NCI-H2196 (cell line): ENCODE measurements at regions not wholly inside any gene's neighbourhood (a gene's known extent, or its start where the extent isn't known, plus 50 kb on each side); places are given as distances from the start of the nearest gene placed in this dataset.
A peak's percentile ranks its signal among the peaks of the same experiment; 100 is the strongest.

Source experiments
- DNase-seq: peaks from one replicate; lab custom pipeline; 2025; ENCODE audit not compliant: unreplicated experiment; lab: John Stamatoyannopoulos, UW

DNA sequence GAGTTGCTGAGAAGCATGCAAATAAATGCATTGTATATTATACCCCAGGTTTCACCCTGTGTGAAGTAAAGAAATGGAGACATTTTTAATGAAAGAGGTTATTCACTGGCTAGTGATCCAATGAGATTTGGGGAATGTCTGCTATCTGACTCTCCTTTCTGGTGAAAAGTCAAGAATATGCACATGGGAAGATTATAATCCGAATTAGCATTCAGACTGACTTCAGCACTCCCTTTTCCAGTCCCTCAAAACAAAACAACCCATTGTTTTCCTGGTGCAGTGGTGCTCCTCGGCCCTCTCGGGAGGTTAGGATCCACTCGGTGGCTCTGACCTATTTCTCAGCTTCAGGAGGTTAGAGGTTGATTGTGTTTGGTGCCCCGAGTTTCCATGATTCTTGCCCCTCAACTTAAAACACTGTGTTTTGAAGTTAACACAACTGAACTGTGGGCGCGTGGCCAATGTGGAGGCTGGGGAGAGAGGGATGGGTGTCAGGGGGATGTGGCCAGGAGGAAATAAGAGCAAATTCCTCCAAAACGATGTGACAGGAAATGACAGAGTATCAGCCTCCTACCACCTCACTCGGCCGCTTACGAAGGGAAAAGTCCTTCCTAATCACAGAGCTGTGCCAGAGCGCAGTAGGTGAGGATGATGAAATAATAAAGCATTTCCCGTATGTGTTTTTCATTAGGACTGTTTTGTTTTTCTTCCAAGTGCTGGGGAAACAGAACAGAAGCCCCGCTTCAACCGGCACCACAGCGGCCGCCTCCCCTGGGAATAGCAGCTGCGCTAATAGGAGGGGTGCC is 440.1 kb downstream of the MTX2 start:
- no peak for DNase-seq

DNA sequence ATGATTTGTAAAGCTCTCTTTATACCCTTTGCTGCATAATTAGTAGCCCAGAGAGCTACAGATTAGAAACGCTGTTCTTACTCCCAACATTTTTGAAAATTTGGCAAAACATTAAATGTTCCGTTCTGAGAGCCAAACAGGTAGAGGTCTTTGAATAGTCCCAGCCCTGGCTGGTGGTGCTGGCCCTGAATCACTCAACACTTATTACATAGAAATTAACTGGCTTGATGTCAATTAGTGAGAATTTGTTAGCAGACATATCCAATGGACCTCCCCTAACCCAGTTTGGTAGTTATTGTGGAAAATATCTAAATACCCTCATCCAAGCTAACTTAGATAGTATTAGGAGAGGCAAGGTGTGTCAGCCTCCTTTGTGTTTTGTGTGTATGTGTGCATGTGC is 440.7 kb downstream of the MTX2 start:
- DNase-seq = no peak

GRCh38 chr2:176710657-176711186 is 441.5 kb downstream of the MTX2 start:
- no peak for DNase-seq

DNA sequence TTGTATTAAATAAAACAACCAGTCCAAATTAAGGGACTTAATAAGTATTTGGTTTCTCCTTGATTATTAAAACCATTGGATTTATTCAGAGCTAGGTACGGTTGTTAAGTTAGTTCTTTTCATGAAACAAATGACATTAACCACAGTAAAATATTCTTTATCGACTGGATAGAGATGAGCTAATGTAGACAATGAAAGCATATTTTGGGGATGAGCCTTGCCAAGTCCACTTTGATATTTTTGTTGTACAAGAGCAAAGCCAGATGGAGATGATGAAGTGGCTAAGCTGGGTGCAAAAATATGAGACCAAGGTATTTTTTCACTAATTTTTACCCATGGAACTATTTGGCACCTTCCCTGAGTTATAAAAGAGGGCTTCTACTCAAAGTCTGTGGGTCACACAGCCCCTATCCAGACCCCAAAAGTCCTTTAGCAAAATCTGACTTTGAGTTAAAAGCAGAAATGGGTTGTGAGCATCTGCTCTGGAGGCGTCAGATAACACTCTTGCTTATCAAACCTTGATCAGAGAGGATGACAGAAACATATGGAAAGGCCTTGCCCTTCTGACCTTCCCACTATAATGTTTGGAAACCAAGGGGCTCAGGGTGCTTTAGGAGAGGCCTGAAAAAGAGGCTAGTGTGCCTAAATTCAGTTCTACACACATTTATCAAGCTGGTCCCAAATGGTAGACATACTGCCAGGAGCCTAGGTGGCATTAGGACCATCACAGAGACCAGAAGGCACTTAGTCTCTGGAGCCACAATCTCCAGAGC is 456.8 kb downstream of the MTX2 start:
- no peak for DNase-seq

DNA sequence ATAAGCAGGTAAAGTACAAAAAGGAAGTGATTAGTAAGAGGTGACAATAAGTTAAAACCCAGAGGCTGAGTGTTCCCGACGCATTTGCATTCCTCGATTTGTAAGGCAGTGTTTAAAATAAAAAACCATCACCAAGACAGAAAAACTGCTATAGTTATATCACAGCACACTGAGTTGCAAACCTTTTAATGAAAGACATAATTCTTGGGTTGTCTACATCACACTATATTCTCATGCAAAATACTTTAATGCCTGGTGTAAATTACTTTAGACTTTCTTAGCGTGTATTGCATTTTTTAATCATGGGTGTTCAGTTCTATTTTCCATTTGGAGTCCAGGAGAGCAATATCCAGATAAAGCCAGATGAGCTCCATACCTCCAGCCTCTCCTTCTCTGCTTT is 458.5 kb downstream of the MTX2 start:
- DNase-seq = no peak

DNA sequence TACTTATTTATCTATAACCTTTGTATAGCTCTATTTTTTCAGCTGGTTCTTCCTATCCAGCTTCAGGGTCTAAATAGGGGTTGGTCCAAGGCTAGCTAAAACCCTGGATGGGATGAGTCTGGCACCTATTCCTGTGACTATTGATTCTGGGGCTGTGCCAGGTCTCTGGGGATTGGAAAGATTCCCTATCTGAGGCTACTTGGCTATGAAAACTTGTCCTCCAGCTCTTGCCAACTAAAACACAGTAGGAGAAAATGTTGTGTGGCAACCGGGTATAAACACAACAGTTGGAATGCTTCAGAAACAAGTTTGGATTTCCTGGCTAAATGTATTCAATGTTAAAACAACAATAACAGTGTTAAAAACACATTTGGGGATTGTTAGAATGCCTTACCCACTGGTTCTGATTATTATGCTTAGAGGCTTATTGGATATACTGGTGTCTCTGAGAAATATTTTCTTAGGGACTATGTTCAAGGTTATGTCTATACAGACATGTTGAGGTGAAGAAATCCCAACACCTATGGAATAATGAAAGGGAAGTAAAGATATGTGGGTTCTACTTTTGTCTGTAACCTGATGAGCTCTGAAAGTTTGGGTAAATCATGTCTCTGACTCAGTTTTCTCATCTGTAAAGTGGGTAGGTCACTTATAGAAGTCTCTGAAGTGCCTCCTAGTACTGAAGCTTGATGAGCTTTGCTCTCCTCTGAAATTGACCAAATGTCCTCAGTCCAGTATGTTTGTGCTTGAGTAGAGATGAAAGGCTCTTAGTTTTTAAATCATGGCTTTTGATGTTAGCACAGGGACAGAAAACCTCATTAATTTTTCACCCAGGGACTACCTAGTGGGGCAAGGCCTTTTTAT is 460.7 kb downstream of the MTX2 start:
- DNase-seq = peak; percentile 33

GRCh38 chr2:176732780-176733179 is 463.5 kb downstream of the MTX2 start:
- no peak for DNase-seq

GRCh38 chr2:176733698-176734430 is 464.6 kb downstream of the MTX2 start:
- no peak for DNase-seq

DNA sequence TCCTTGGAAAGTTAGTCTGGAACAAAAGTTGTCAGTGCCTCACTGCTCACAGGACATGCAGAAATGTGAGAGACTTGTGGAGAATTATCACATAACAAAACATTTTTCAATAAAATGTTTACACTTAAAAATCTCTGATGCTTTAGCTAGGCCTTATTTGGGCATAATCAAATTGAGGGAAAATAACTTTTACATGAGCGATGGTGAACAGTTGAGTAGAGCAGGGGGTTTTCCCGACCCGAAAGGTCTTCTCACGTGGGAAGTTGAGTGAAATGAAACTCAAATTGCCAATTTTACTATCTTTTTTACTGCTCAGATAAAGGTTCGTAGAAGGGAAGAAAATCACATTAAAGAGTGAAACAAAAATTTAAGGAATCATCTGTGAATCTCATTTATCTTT is 465.6 kb downstream of the MTX2 start:
- DNase-seq = no peak

DNA sequence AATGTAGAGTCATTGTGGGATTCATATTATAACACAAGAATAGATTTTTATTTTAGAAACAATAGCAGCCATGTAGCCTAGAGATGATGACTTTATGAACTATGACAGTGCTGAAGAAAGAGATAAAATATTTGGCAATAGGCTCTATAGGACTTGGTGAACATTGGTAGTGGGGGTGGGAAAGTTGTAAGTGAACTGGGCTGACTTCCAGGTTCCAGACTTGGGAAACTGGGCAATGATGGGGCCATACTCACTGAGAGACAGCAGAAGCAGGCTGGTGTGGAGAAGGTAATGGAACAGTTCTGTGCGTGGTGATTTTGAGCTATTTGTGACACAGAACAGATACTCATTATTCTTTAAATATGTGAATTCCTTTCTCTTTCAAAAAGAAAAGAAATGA is 470.3 kb upstream of the HNRNPA3 start:
- DNase-seq = no peak

- no peak for DNase-seq
Measured at GRCh38 chr2:176743671-176744070, 468.9 kb upstream of the HNRNPA3 start.

GRCh38 chr2:176744146-176744545 is 468.4 kb upstream of the HNRNPA3 start:
- no peak for DNase-seq

- DNase-seq = no peak
Measured at GRCh38 chr2:176745543-176746200, 466.9 kb upstream of the HNRNPA3 start.

GRCh38 chr2:176746411-176746810 is 466.2 kb upstream of the HNRNPA3 start:
- DNase-seq = no peak

DNA sequence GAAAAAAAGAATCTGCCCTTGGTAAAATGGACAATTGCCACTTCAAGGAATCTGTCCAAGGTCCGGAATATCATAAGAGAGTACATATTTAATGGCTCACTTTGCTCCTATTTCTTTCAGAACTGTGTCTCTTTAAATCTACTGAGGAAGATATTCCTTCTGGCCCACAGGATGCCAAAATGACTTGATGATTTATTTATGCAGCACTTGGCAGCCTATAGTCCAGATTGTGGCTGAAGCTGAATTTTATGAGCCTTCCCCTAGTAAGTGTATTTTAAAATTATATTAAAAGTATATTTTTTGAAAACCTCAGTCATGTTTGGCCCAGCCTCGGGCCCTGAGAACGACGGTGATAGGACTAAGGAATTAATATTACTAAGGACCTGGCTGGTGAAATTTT is 465.1 kb upstream of the HNRNPA3 start:
- no peak for DNase-seq

- no peak for DNase-seq
Measured at GRCh38 chr2:176747928-176748327, 464.7 kb upstream of the HNRNPA3 start.

DNA sequence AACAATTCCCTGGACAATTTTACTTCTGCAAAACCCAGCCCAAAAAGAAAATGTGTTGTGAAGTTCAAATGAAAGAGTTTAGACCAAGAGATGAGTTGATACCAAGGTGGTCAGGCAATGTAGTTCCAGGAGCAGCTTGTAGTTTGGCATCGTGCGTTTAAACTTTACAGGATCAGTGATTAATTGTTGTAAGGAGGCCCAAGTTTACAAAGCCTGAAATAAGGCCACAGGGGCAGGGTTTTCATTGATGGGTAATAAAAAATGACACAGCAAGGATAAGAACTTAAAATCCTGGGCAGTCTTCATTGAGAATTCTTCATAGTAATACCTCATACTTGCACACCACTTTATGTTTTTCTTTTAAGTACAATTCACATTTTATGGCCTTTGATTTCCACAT is 463.9 kb upstream of the HNRNPA3 start:
- DNase-seq = no peak

DNA sequence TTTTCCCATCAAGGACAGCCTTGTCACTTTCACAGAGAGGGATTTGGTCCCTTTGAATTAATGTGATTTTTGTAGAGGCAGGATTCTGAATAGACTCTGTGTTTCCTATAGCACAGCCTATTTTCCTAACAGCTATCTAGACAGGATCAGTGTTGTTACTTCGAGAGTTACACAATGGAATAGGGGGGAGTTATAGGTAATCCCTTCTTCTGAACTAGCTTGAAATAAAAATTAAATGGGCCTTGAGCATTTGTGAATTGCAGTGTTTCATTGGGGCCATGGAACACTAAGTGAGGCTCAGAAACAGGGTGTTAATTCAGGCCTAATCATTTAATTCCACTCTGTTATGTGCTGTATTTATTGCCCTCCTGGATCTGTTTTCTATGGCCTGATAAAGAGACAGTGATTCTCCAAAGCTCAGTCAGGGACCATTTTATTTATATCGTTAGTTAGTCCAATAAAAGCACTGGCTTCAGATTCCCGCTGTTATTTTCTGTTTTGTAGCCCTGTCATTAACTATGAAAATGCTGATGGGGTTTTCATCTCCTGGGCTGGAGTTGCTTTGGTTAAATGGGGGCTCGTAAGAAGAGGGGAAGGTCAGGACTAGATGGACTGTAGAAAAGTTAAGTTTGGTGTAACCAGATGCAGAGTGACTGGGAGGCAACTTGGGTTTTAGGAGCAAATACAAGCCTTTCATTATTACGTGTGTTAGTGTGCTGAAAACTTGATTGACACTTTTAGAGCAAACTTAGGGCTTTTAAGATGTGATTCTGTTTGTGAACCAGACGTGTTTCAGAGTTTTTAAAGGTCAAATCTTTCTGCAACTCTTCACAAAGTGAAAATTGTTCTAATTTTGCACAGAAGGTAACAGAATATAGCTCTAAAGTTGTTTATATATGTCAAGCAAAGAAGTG is 461.0 kb upstream of the HNRNPA3 start:
- DNase-seq = no peak

DNA sequence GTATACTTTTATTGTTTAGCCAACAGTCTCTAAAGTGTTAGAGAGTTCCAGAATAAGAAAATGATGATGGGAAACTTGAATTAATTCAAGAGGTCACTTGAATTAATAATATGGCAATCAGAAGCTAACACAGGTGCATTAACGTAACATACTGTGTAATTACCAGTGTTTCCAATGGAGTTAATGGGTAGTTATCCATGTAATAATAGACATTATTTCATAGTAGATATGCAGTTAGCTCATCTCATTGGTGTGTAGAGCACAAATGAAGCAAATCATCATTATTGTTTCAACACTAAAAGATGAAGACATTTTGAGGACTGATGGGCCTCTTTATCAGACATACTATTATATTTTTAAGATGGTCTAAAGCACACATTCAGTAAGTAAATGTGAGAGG is 460.3 kb upstream of the HNRNPA3 start:
- no peak for DNase-seq
